ENCODE measurements at regions not wholly inside any gene's neighbourhood (a gene's known extent, or its start where the extent isn't known, plus 50 kb on each side); places are given as distances from the start of the nearest gene placed in this dataset.

DNA sequence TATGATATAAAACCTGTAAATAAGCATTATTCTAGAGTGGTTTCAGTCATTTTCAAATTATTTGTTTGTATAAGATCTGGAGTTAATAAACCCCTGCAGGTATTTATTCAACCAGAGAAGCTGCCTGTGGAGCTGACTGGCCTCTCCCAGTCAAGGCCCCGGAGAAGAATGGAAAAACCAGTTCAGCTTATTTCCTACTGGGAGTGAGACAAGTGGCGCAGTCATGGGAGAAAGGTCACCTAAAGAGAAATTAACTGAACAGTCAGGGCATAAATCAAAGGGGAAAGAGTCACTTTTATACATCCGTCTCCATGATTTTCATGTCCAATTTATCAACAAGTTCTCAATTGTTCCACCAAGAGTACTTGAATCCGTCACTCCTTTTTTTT is 240.9 kb downstream of the RNF152 start:
- no peak for DNase-seq (ENCODE audit: insufficient read length, low spot score, missing footprints)
- no peaks in the 10 kb centered on the region for H3K79me2 ChIP-seq (ENCODE audit: insufficient read depth, low read length)
- no peaks in the 10 kb centered on the region for H4K20me1 ChIP-seq (ENCODE audit: insufficient read depth, low read length)
- H3K36me3 ChIP-seq (ENCODE audit: insufficient read depth, low read length): no peaks in the 10 kb centered on the region
- TF ChIP-seq, protein P1, sequence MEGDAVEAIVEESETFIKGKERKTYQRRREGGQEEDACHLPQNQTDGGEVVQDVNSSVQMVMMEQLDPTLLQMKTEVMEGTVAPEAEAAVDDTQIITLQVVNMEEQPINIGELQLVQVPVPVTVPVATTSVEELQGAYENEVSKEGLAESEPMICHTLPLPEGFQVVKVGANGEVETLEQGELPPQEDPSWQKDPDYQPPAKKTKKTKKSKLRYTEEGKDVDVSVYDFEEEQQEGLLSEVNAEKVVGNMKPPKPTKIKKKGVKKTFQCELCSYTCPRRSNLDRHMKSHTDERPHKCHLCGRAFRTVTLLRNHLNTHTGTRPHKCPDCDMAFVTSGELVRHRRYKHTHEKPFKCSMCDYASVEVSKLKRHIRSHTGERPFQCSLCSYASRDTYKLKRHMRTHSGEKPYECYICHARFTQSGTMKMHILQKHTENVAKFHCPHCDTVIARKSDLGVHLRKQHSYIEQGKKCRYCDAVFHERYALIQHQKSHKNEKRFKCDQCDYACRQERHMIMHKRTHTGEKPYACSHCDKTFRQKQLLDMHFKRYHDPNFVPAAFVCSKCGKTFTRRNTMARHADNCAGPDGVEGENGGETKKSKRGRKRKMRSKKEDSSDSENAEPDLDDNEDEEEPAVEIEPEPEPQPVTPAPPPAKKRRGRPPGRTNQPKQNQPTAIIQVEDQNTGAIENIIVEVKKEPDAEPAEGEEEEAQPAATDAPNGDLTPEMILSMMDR (IDR thresholded peaks at IDR 0.05; ENCODE audit: extremely low read depth, low read depth, low read length): no peak
- H3K9me3 ChIP-seq (ENCODE audit: low read depth, low read length): no peaks in the 10 kb centered on the region
- H3K4me2 ChIP-seq (ENCODE audit: insufficient read depth, low read length): no peak overlapping the region
- no peak overlapping the region for H3K27ac ChIP-seq (ENCODE audit: low read depth, low read length)
- no peaks in the 10 kb centered on the region for H3K27me3 ChIP-seq (ENCODE audit: insufficient read depth, low read length)
- no peak overlapping the region for H3K4me3 ChIP-seq (ENCODE audit: insufficient read depth, low read length)
- no peaks in the 10 kb centered on the region for H3K4me1 ChIP-seq (ENCODE audit: insufficient read depth, low read length)
- H2AFZ ChIP-seq (ENCODE audit: low read length): no peak overlapping the region

DNA sequence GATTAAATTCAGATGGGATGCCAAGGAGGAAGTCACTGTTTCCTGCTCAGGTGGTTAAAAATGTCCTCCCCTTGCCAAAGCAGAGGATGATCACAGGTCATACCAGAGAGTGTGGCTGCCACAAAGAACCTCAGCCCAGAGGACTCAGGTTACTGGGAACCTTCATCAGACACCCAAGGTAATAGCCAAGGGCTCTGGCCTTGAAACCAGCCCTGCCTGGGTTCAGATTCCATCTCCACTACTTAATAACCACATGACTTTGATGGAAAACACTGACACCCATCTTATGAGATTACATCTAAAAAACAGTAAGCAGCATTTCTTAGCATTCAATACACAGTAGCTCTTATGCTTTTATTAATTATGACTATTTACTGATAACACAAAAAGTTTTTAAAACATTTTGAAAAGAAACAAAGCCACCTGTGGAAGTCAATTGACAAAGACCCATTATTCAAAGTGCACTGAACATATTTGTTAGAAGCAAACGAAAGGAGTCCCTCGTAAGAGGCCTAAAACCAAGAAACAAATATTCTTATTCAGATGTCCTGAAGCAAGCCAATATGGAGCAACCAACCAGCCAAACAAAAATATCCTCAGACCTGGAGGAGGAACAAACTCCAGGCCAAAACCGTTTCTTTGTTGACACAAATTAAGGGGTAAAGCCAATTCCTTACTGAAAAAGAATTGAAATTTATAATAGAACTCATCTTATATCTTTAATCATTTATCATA is 241.5 kb downstream of the RNF152 start:
- Histone ChIP-seq H3K9me3 (ENCODE audit: low read depth, low read length) (no peaks in the 10 kb centered on the region), H3K79me2 (ENCODE audit: insufficient read depth, low read length) (no peaks in the 10 kb centered on the region), H3K4me2 (ENCODE audit: insufficient read depth, low read length) (no peak overlapping the region), H3K4me1 (ENCODE audit: insufficient read depth, low read length) (no peaks in the 10 kb centered on the region), H3K27ac (ENCODE audit: low read depth, low read length) (no peak overlapping the region), H3K36me3 (ENCODE audit: insufficient read depth, low read length) (no peaks in the 10 kb centered on the region), H3K27me3 (ENCODE audit: insufficient read depth, low read length) (no peaks in the 10 kb centered on the region), H4K20me1 (ENCODE audit: insufficient read depth, low read length) (no peaks in the 10 kb centered on the region), H3K4me3 (ENCODE audit: insufficient read depth, low read length) (no peak overlapping the region), H2AFZ (ENCODE audit: low read length) (no peak overlapping the region)
- DNase-seq (ENCODE audit: insufficient read length, low spot score, missing footprints): no peak
- TF ChIP-seq, protein P1 (IDR thresholded peaks at IDR 0.05; ENCODE audit: extremely low read depth, low read depth, low read length): no peak

DNA sequence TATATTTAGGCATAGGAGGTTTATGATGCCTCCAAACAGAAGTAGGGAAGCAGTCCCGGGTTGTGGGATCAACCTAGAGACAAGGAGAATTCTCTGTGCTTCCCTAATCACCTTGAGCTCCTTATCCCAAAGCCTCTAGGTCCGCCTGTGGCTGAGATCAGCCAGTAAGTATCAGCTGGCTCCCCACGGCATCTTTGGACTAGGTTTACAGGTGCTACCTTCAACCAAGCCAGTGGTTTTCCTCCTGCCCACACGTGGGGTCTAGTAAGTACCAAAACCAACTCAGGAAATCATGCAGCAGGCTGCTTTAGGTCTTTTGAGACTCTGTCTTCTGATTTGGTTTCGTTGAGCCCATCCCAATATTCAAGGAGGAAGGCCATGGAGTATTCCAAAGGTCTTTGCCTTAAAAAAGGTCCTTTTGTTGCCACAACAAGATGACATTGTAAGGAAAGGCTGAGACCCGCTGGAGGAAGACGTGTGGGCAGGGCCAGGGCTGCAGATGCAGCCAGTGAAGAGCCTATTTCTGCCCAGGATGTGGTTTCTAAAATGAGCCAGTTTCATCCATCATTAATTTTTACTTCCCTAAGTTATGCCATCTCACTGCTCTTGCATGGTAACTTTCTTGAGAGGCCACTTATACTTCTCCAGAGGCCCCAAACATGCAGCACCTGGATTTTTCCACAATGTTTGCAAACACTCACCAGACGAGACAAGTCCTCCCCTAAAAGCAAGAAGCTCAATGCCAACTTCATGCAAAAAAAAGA is 248.7 kb downstream of the RNF152 start:
- H3K27me3 ChIP-seq (ENCODE audit: insufficient read depth, low read length): no peaks in the 10 kb centered on the region
- no peak overlapping the region for H3K27ac ChIP-seq (ENCODE audit: low read depth, low read length)
- no peaks in the 10 kb centered on the region for H3K4me1 ChIP-seq (ENCODE audit: insufficient read depth, low read length)
- no peak overlapping the region for H3K4me2 ChIP-seq (ENCODE audit: insufficient read depth, low read length)
- TF ChIP-seq, protein P1 (IDR thresholded peaks at IDR 0.05; ENCODE audit: extremely low read depth, low read depth, low read length): no peak
- H2AFZ ChIP-seq (ENCODE audit: low read length): peak overlapping the region; percentile 60
- DNase-seq (ENCODE audit: insufficient read length, low spot score, missing footprints): no peak
- H3K4me3 ChIP-seq (ENCODE audit: insufficient read depth, low read length): no peak overlapping the region
- no peaks in the 10 kb centered on the region for H4K20me1 ChIP-seq (ENCODE audit: insufficient read depth, low read length)
- no peaks in the 10 kb centered on the region for H3K79me2 ChIP-seq (ENCODE audit: insufficient read depth, low read length)
- H3K9me3 ChIP-seq (ENCODE audit: low read depth, low read length): no peaks in the 10 kb centered on the region
- no peaks in the 10 kb centered on the region for H3K36me3 ChIP-seq (ENCODE audit: insufficient read depth, low read length)

DNA sequence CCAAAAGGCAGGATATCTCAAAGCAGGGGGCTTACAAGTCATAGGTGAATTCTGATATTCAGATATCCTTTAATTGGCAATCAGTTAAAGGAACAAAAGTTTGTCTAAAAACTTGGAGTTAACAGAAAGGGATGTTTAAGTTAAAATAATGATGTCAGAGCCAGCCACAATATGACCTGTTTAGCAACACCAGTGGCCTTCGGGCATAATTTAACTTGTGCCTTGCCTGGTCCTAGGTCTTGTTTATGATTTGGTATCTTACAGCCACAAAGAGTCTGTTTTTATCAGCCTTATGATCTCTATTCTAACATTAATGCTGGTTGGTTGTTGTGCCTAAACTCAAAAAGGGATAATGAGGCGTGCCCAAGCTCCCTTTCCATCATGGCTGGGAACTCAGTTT is 252.9 kb downstream of the RNF152 start:
- H3K4me3 ChIP-seq (ENCODE audit: insufficient read depth, low read length): no peak overlapping the region
- no peak overlapping the region for H3K27ac ChIP-seq (ENCODE audit: low read depth, low read length)
- H3K9me3 ChIP-seq (ENCODE audit: low read depth, low read length): no peaks in the 10 kb centered on the region
- H3K79me2 ChIP-seq (ENCODE audit: insufficient read depth, low read length): no peaks in the 10 kb centered on the region
- H3K36me3 ChIP-seq (ENCODE audit: insufficient read depth, low read length): no peaks in the 10 kb centered on the region
- no peaks in the 10 kb centered on the region for H3K27me3 ChIP-seq (ENCODE audit: insufficient read depth, low read length)
- no peak for DNase-seq (ENCODE audit: insufficient read length, low spot score, missing footprints)
- peaks cover 4% of the 10 kb centered on the region for H3K4me1 ChIP-seq (ENCODE audit: insufficient read depth, low read length)
- TF ChIP-seq, protein P1 (IDR thresholded peaks at IDR 0.05; ENCODE audit: extremely low read depth, low read depth, low read length): no peak
- no peak overlapping the region for H2AFZ ChIP-seq (ENCODE audit: low read length)
- H3K4me2 ChIP-seq (ENCODE audit: insufficient read depth, low read length): no peak overlapping the region
- no peaks in the 10 kb centered on the region for H4K20me1 ChIP-seq (ENCODE audit: insufficient read depth, low read length)
